ENCODE measurements at regions not wholly inside any gene's neighbourhood (a gene's known extent, or its start where the extent isn't known, plus 50 kb on each side); places are given as distances from the start of the nearest gene placed in this dataset.

DNA sequence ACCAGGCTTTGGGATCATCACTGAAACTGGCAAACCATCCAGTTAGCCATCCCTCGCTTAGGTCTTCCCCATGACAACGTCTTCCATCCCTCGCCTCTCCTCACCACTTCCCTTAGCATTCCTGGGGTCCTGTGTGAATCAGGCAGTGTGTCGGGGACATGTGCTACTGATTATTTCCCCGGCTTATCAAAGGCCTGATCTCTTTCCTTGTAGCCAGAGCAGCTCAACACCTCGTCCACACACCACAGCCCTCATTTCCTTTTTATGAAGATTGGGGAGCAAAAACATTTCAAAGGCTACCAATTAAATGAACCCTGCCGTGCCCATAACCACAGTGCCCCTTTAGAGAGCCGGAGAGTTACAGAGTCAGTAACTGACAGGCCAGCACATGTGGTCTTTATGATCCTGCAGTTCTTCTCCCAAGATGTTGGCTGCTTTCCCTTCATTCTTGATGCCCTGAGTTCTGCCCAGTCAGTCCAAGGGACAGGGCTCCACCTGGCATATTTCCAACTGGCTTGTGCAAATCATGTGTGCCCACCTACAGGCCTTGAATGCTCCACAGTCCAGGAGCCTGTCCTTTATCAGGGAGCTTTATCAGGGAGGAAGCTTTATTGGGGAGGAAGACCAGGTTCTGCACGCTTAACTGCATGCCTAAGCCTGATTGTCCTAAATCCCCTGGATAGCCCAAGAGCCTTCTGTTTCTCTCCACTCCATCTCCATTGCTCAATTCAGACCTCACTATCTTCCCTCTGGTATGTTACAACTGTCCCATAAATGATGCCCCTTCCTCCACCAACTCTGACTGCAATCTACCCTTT, 343.1 kb downstream of the CYRIA start (continued):
- TF ChIP-seq TCF12 (IDR thresholded peaks at IDR 0.05; ENCODE audit: low read depth, low read length) = no peak
- TF ChIP-seq RFX5 (IDR thresholded peaks at IDR 0.05; ENCODE audit: borderline replicate concordance, low read depth, low read length) = no peak
- no peak for TF ChIP-seq SIX5 (IDR thresholded peaks at IDR 0.05; ENCODE audit: low read depth, low read length)
- TF ChIP-seq POLR2A (IDR thresholded peaks at IDR 0.05; ENCODE audit: control extremely low read depth in 1 of 2, low read depth in 2 of 2, low read length in 2 of 2) = no peak
- TF ChIP-seq CREB1 (IDR thresholded peaks at IDR 0.05) = no peak
- TF ChIP-seq EGR1 (IDR thresholded peaks at IDR 0.05; ENCODE audit: borderline replicate concordance, low read depth, low read length) = no peak

All from H1 (cell line).